ENCODE measurements at regions not wholly inside any gene's neighbourhood (a gene's known extent, or its start where the extent isn't known, plus 50 kb on each side); places are given as distances from the start of the nearest gene placed in this dataset.

GRCh38 chr10:10353326-10353868 is 664.3 kb upstream of the CELF2 start (continued):
- TF ChIP-seq FOXS1 (CRISPR knock-in tag; IDR thresholded peaks at IDR 0.05) (no peak), RAD21 (conservative IDR thresholded peaks at IDR 0.05 in 1 of 2, IDR thresholded peaks at IDR 0.05 in 1 of 2) (no peak), EHF (CRISPR knock-in tag; IDR thresholded peaks at IDR 0.05) (no peak), ZC3H11A (IDR thresholded peaks at IDR 0.05) (no peak), RCOR1 (IDR thresholded peaks at IDR 0.05; ENCODE audit: low read depth, low read length) (no peak), RFX5 (IDR thresholded peaks at IDR 0.05) (no peak)

- ATAC-seq (no peak), FAIRE-seq (no peak), DNase-seq (ENCODE audit: low read depth in 1 of 2, low spot score in 1 of 2) (no peak)
- H3K9me3 ChIP-seq = no peaks in the 10 kb centered on the region; the same call in 2 of the 3 replicates
- no peak overlapping the region for H3K4me3 ChIP-seq
- no peak overlapping the region for H3K27ac ChIP-seq
- ChIA-PET POLR2A (no interaction called here), CTCF (no interaction called here)
- no peak for TF ChIP-seq SREBF2 (IDR thresholded peaks at IDR 0.05)
- TF ChIP-seq REST (IDR thresholded peaks at IDR 0.05) = no peak
- TF ChIP-seq SMC3 (IDR thresholded peaks at IDR 0.05) = no peak
- no peak for TF ChIP-seq POLR2A (IDR thresholded peaks at IDR 0.05; ENCODE audit: low read length)
- no peak for TF ChIP-seq PHF8 (IDR thresholded peaks at IDR 0.05; ENCODE audit: borderline replicate concordance, low read depth)
- TF ChIP-seq, protein P1, sequence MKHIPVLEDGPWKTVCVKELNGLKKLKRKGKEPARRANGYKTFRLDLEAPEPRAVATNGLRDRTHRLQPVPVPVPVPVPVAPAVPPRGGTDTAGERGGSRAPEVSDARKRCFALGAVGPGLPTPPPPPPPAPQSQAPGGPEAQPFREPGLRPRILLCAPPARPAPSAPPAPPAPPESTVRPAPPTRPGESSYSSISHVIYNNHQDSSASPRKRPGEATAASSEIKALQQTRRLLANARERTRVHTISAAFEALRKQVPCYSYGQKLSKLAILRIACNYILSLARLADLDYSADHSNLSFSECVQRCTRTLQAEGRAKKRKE (CRISPR knock-in tag; IDR thresholded peaks at IDR 0.05; ENCODE audit: low read depth) = no peak
- TF ChIP-seq KDM5A (IDR thresholded peaks at IDR 0.05) = no peak
- TF ChIP-seq FOSL2 (IDR thresholded peaks at IDR 0.05) = no peak
- TF ChIP-seq FOSL2 (CRISPR knock-in tag; IDR thresholded peaks at IDR 0.05) = no peak
- TF ChIP-seq JUNB (IDR thresholded peaks at IDR 0.05) = no peak
- TF ChIP-seq NPAS2 (CRISPR knock-in tag; IDR thresholded peaks at IDR 0.05; ENCODE audit: borderline replicate concordance) = no peak
- no peak for TF ChIP-seq MAFK (IDR thresholded peaks at IDR 0.05; ENCODE audit: partially characterized antibody)
- TF ChIP-seq ZFP36 (IDR thresholded peaks at IDR 0.05; ENCODE audit: borderline replicate concordance, partially characterized antibody) = no peak
- no peak for TF ChIP-seq RFX5 (IDR thresholded peaks at IDR 0.05)
- 2% methylated on average over 2 of the region's 2 CpGs for WGBS (ENCODE audit: missing lambda C conversion rate)
- no peaks in the 10 kb centered on the region for H3K4me1 ChIP-seq
- H3K4me2 ChIP-seq = no peak overlapping the region
Observed at GRCh38 chr10:10359263-10359662, 658.4 kb upstream of the CELF2 start.

DNA sequence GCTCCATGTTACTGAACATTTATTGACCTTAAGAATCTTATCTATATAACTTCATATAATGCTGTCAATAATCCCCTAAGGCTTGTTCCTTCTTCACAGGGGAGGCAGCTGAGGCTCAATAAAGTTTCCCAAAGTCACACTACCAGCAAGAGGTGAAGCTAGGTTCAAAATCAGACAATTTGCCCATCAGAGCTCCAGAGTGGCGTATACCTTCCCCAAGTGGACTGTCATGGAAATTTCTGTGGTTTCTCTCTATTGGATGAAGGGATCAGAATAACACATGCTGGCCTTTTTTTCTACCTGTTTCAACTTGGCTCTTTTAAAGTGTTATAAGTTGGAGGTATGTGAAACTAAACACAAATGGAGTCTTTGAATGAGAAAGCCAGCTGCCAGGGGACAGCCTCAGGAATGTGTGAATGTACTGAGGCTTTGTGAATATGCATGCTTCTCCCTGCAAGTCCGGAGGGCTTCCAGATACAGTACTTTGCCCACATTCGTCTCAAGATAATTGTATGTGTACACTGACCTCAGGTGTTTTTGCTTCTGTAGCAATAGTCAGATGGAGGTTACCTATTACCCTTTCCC is 656.3 kb upstream of the CELF2 start:
- FAIRE-seq = no peak
- 3% methylated on average over 3 of the region's 3 CpGs for WGBS (ENCODE audit: missing lambda C conversion rate)
- ChIA-PET POLR2A (no interaction called here), CTCF (interaction anchor here (0.7 kb wide), 1 partner anchor 841 kb away, joined by 3 read pairs; no protein-coding TSS in a partner anchor)
- H3K27ac ChIP-seq = no peak overlapping the region
- no peaks in the 10 kb centered on the region; the same call in 2 of the 3 replicates for H3K9me3 ChIP-seq
- no peak for ATAC-seq
- no peak overlapping the region for H3K4me3 ChIP-seq
- DNase-seq (ENCODE audit: low read depth in 1 of 2, low spot score in 1 of 2) = no peak
- H3K4me2 ChIP-seq = no peak overlapping the region
- no peaks in the 10 kb centered on the region for H3K4me1 ChIP-seq
- TF ChIP-seq, protein P2, sequence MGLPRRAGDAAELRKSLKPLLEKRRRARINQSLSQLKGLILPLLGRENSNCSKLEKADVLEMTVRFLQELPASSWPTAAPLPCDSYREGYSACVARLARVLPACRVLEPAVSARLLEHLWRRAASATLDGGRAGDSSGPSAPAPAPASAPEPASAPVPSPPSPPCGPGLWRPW (IDR thresholded peaks at IDR 0.05) = no peak
- TF ChIP-seq EHMT2 (IDR thresholded peaks at IDR 0.05; ENCODE audit: low read depth) (no peak), CHD4 (IDR thresholded peaks at IDR 0.05; ENCODE audit: borderline replicate concordance) (no peak), SREBF2 (IDR thresholded peaks at IDR 0.05) (no peak), KDM5A (IDR thresholded peaks at IDR 0.05) (no peak), MAZ (IDR thresholded peaks at IDR 0.05; ENCODE audit: borderline replicate concordance, low read depth, low read length) (no peak), HDAC2 (IDR thresholded peaks at IDR 0.05) (no peak), GATA3 (IDR thresholded peaks at IDR 0.05; ENCODE audit: borderline replicate concordance) (no peak), TP53 (CRISPR knock-in tag; IDR thresholded peaks at IDR 0.05) (no peak), POLR2AphosphoS2 (conservative IDR thresholded peaks at IDR 0.05; ENCODE audit: low read length) (no peak), CTCF (IDR thresholded peaks at IDR 0.05) (no peak), FOSB (CRISPR knock-in tag; IDR thresholded peaks at IDR 0.05) (no peak), POLR2A (IDR thresholded peaks at IDR 0.05; ENCODE audit: low read length) (no peak), JUNB (IDR thresholded peaks at IDR 0.05) (no peak), JUN (IDR thresholded peaks at IDR 0.05) (no peak), HOXB5 (CRISPR knock-in tag; IDR thresholded peaks at IDR 0.05) (no peak), EHF (CRISPR knock-in tag; IDR thresholded peaks at IDR 0.05) (no peak)
